GM19397 (cell line): ENCODE measurements at regions not wholly inside any gene's neighbourhood (a gene's known extent, or its start where the extent isn't known, plus 50 kb on each side); places are given as distances from the start of the nearest gene placed in this dataset.
"Not testable (repeated sequence)": the region's sequence is repeated elsewhere in the genome, so short reads cannot be mapped to it uniquely, and the experiment has no call there.

Experiments
- ATAC-seq: cut with Tn5 transposase; IDR thresholded peaks from one replicate; pipeline ENCODE4 v1.9.1; 2021; ENCODE audit warnings: mild to moderate bottlenecking, moderate library complexity; ENCODE audit not compliant: unreplicated experiment

DNA sequence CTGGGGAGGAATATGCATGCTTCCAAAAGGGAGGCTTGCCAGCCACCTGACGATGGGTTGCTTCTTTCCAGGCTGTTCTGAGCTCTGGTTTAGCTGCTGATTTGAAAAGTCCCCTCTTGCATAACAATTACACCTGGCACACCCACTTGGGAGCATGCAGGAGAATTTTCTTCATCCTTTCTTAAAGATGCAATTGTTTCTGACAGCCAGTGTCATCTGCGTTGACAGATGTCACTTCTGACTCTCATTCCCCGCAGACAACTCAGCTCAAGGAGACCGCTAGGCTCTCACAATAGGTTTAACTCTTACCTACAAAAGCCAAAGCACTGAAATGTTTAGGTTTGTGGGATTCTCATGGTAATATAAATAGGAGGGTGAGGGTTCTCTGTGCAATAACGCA, 185.6 kb upstream of the SYNPR start:
- no peak for ATAC-seq

GRCh38 chr3:63094642-63095408, 183.3 kb upstream of the SYNPR start:
- no peak for ATAC-seq

DNA sequence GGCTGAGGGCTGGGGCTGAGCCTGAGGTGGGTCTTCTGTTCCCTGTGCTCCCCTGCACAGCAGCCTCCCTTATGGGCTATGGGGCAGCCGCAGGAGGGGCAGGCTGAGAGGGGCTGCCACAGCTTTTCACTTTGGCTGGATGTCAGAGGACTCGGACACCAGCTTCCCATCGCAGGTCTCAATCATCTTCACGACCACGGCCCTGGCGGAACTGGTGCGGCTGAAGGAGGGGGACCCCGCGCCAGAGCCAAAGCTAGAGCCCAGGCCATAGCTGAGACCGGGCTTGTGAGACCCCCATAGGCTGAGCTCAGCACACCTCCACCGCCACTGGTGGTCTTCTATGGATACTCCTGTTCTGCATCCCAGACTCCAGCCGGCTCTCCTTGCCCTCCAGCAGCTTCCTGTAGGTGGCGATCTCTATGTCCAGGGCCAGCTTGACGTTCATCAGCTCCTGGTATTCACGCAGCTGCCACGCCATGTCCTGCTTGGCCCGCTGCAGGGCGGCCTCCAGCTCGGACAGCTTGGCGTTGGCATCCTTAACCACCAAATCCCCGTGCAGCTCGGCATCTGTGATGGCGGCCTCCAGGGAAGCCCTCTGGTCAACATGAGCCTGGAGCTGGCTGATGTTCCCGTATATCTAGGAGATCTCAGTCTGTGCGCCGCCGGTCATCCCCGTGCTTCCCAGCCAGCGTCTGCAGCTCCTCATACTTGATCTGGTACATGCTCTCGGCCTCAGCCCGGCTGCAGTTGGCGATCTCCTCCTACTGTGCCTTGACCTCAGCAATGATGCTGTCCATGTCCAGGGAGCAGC, 181.7 kb upstream of the SYNPR start:
- no peak for ATAC-seq

DNA sequence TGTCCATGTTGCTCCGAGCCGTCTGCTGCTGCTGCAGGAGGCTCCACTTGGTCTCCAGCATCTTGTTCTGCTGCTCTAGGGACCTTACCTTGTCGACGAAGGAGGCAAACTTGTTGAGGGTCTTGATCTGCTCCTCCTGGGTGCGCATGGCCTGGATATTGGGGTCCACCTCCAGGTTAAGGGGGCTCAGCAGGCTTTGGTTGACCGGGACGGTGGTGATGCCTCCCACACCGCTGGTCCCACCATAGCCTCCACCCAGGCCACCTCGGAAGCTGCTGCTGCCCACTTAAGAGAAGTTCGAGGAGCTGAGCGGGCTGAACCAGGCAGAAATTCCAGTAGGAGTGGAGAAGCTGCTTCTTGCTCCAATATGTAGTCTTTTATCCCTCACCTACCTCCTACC, 180.7 kb upstream of the SYNPR start:
- no peak for ATAC-seq

- no peak for ATAC-seq
Measured at GRCh38 chr3:63116922-63117321, 161.2 kb upstream of the SYNPR start.

GRCh38 chr3:63124090-63124489, 154.0 kb upstream of the SYNPR start:
- no peak for ATAC-seq

DNA sequence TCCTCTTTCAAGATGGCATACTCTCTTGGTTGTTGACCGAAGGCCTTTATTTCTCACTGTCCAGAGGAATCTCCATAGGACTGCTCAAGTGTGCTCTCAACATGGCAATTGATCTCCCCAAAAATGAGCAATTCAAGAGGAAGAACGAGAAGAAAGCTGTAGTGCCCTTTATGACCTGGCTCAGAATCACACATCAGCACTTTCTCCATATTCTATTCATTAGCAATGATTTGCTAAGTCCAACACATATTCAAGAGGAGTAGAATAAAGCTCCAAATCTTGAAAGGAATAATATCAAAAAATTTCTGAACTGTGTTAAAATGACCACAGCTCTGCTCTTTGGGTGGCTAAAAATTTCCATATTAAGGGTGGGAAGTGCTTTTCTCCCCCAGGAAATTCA, 151.6 kb upstream of the SYNPR start:
- no peak for ATAC-seq

DNA sequence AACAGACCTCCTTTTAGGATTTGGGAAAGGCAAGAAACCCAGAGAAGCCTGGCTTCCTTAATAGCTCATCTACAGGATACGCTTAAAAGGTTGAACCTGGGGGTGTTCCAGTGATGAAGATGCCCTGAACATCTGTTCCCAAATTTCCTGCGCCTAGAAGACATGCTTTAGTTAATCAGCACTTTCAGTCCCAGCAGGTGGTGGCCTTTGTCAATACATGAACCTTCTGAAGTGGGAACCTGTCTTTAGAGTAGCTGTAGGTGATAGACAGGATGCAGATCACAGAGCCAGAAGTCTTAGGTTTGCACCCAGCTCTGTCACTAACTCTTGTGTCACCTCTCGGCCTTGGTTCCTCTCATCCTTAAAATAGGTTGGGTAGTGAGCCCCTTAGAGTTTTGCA, 149.7 kb upstream of the SYNPR start:
- ATAC-seq = no peak

DNA sequence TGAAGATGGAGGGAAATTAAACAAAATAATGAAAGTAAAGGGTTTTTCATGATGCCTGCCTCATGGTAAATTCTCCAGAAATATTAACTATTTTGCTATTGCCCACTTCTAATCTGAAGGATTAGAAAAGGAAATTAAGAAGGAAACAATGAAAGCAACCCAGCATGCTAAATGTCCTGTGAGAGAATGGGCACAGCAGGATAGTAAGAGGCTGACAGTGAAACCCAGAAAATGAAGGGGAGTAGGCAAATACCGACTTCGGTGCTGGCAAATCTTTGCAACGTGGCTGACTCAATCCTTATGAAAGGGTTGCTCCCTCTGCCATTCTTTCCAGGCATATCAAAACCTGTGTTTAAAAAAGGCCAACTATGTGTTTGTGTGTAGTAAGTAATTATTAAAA, 147.5 kb upstream of the SYNPR start:
- no peak for ATAC-seq

GRCh38 chr3:63132461-63133250, 145.5 kb upstream of the SYNPR start:
- no peak for ATAC-seq

DNA sequence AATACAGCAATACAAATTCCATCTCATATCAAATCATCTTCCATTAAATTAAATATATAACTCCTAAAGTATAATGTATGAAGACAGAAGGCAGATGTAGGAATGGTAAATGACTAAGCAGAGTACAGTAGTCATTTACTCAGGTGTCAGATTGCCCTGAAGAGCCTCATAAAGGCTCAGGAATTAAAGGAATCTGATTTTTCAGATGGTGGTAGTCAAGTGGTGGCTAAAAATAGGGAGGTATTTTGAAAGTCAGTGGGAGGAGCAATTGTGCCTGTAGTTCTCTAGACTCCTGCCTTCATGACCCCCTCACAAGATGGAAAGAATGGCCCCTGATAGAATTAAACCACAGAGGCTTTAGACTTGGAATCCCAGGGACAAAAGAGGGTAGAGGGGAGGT, 142.7 kb upstream of the SYNPR start:
- no peak for ATAC-seq

DNA sequence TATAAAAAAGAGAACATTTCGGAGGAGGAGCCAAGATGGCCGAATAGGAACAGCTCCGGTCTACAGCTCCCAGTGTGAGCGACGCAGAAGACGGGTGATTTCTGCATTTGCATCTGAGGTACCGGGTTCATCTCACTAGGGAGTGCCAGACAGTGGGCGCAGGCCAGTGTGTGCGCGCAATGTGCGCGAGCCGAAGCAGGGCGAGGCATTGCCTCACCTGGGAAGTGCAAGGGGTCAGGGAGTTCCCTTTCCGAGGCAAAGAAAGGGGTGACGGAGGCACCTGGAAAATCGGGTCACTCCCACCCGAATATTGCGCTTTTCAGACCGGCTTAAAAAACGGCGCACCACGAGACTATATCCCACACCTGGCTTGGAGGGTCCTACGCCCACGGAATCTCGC, 141.9 kb upstream of the SYNPR start:
- not testable (repeated sequence) for ATAC-seq

DNA sequence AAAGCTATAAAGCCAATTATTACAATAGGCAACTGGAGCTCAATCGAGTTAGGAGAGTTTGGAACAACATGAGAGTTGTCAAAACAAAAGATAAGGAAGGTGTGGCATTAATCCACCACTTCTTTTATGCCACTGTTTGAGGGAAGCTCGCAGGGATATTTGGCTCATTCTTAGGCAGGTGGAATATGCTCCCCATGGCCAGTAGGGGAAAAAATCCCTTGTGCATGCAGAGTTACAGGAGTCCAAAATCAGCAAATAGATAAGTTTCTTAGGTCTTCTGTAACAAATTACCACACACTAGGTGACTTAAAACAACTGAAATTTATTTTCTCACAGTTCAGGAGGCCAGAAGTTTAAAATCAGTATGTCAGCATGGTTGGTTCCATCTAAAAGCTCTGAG, 135.4 kb upstream of the SYNPR start:
- no peak for ATAC-seq

- no peak for ATAC-seq
Measured at GRCh38 chr3:63146154-63146553, 132.0 kb upstream of the SYNPR start.

DNA sequence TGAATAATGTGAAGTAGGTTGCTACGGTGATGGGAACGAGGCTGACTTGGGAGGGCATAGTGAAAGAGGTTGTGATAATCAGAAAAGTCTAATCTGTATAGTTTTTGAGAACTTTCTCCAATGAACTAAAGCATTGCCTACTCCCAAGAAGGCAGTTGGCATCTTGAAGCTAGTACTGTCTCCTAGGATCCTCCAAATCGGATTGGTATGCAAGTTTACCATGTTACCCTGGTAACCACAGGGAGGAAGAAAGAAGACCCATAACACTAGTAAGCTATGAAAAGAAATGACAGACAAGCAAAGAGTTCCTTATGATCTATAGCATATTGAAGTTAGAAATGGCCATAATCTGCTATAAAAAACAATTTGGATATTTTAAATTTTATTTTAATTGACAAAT, 127.2 kb upstream of the SYNPR start:
- ATAC-seq = no peak

- no peak for ATAC-seq
Measured at GRCh38 chr3:63151897-63152296, 126.2 kb upstream of the SYNPR start.

- no peak for ATAC-seq
Measured at GRCh38 chr3:63159764-63160163, 118.3 kb upstream of the SYNPR start.

- ATAC-seq = no peak
Measured at GRCh38 chr3:63167113-63167512, 111.0 kb upstream of the SYNPR start.

GRCh38 chr3:63168179-63168578, 109.9 kb upstream of the SYNPR start:
- no peak for ATAC-seq

DNA sequence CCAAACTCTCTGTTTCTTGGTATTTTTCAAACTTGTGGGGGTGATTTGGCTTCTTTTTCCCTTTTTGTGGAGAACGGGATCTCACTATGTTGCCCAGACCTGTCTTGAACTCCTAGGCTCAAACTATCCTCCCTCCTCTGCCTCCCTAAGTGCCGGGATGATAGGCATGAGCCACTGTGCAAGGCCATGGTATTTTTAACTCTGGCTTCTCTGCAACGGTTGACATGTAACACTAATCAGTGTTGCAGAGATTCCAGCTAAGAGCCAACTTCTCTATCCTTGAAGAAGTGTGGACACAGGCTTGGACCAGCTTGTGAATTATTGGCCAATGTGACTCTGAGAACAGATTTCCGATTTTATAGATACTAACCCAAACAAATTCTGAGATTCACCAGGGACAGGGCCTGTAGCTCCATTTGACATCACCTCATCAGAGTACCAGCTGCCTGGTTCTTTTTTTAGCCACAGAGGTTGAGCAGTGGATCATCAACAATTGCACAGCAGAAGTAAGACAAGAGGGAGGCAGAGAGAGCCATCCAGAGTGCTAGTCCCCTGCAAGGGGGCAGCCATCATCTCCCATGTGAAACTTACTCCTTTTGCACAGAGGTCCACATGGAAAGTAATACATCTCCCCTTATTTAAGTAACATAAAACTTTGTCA, 98.1 kb upstream of the SYNPR start:
- no peak for ATAC-seq

DNA sequence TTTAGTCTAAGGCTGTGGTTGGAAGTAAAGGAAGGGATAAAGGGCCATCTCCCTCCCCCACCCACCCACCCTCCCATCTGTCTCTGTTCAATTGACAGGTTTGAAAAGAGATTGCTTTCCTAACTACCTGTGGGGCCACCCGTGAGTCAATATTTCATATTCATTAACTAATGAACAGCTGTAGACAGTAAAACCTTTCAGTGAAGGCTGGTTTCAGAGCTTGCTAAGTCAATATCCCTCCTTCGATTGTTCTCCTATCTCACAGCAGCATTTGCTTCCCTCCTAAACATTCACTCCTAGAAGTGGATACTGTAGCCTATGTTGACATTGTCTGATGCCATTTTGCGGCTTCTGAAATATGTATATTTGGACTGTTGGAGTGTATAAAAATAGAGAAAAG, 85.9 kb upstream of the SYNPR start:
- no peak for ATAC-seq
